ENCODE measurements at regions not wholly inside any gene's neighbourhood (a gene's known extent, or its start where the extent isn't known, plus 50 kb on each side); places are given as distances from the start of the nearest gene placed in this dataset.
A peak's percentile ranks its signal among the peaks of the same experiment; 100 is the strongest.

DNA sequence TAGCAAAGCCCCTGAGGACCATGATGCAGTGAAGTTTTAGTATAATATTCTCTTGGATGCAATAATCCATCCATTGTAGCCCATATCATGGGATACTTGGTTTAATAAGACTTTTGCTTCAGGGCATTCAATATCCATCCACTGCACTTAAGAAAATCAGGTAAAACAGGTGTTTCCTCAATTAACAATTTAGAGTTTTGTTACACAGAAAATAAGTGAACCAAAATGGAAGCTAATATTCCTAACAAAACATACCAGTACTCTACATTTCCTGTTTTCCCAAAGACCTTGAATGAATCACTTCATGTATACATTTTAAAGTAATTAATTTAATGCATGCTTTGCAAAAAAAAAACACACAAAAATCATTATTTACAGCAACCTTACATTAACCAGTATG lies 305.6 kb downstream of the NR2F1-AS1 start:
- Histone ChIP-seq H3K9ac (replicated peaks; ENCODE audit: extremely low read depth, insufficient read depth, low read length) (no peak overlapping the region), H3K4me1 (ENCODE audit: control insufficient read depth, extremely low read depth, insufficient read depth, low read length) (peaks cover 41% of the 10 kb centered on the region), H3K27me3 (ENCODE audit: control insufficient read depth in 2 of 2, insufficient read depth in 2 of 2, low read length in 2 of 2) (no peaks in the 10 kb centered on the region), H3K9me3 (replicated peaks; ENCODE audit: control insufficient read depth, insufficient read depth, low read length) (no peaks in the 10 kb centered on the region), H2AFZ (ENCODE audit: low read depth, low read length) (no peak overlapping the region), H3K9me1 (replicated peaks; ENCODE audit: control insufficient read depth, extremely low read depth, insufficient read depth, low read length) (no peaks in the 10 kb centered on the region), H3K4me3 (replicated peaks in 1 of 3; ENCODE audit: insufficient read depth in 1 of 3, low read depth in 1 of 3, low read length in 3 of 3) (no peak overlapping the region), H3K36me3 (ENCODE audit: control insufficient read depth in 2 of 2, extremely low read depth in 1 of 2, insufficient read depth in 2 of 2, low read length in 2 of 2) (no peaks in the 10 kb centered on the region), H3K79me2 (ENCODE audit: control insufficient read depth, insufficient read depth, low read length) (no peaks in the 10 kb centered on the region), H4K20me1 (replicated peaks; ENCODE audit: control insufficient read depth, extremely low read depth, insufficient read depth, low read length) (no peaks in the 10 kb centered on the region), H3K4me2 (ENCODE audit: insufficient read depth, low read length) (peak overlapping the region; percentile 74), H3K27ac (ENCODE audit: insufficient read depth, low read depth, low read length) (peak overlapping the region; percentile 99)
- TF ChIP-seq EZH2 (IDR thresholded peaks at IDR 0.05; ENCODE audit: borderline replicate concordance, low read depth, low read length, severe bottlenecking), result no peak
- no peak for TF ChIP-seq JUN (IDR thresholded peaks at IDR 0.05; ENCODE audit: borderline replicate concordance, insufficient read depth, insufficient read length, low read depth)
- TF ChIP-seq MYC (IDR thresholded peaks at IDR 0.05; ENCODE audit: low read depth, low read length), result no peak
- no peak for TF ChIP-seq CTCF (IDR thresholded peaks at IDR 0.05; ENCODE audit: extremely low read depth in 1 of 2, insufficient read depth in 1 of 2, low read depth in 1 of 2, low read length in 2 of 2)
- TF ChIP-seq POLR2AphosphoS5 (IDR thresholded peaks at IDR 0.05; ENCODE audit: insufficient read depth, low read depth, low read length), result no peak
- TF ChIP-seq POLR2A (IDR thresholded peaks at IDR 0.05; ENCODE audit: low read depth, low read length), result no peak
- no peak for TF ChIP-seq FOS (IDR thresholded peaks at IDR 0.05; ENCODE audit: borderline replicate concordance, insufficient read depth, low read length)
- no peak for TF ChIP-seq GATA2 (IDR thresholded peaks at IDR 0.05; ENCODE audit: insufficient read depth, insufficient read length, low read depth, low read length)
- no peak for TF ChIP-seq MAX (IDR thresholded peaks at IDR 0.05; ENCODE audit: insufficient read depth, insufficient read length)
- dilution Hi-C loops (cut with MboI; ENCODE audit: extremely low pct_ligation_motif_present, low sequenced_read_pairs), result no loop called here
- ChIA-PET CTCF (no interaction called here), POLR2A (interaction anchor here (1.1 kb wide), 1 partner anchor 308 kb away, joined by 7 read pairs; the partner anchor contains the start of gene NR2F1)
- peak; percentile 53 for DNase-seq (ENCODE audit: low read depth, low spot score)
- intact Hi-C loops (cut with micrococcal nuclease), result loop anchor here (2.0 kb wide), 2 partner anchors 25 to 183 kb away; no protein-coding TSS in a partner anchor
- no peak for FAIRE-seq
- BruUV-seq (replicated peaks), result no TSS peak

Data from endothelial cell of umbilical vein (primary cell).